Endothelial cell (in vitro differentiated cells): ENCODE measurements at regions not wholly inside any gene's neighbourhood (a gene's known extent, or its start where the extent isn't known, plus 50 kb on each side); places are given as distances from the start of the nearest gene placed in this dataset.

ENCODE experiments used
- DNase-seq: peaks from one replicate; pipeline ENCODE4 v3.0.0; 2021; ENCODE audit warnings: low spot score
- H3K27ac Mint-ChIP-seq: one replicate; pipeline ENCODE4 v1.8.0; 2021; ENCODE audit warnings: mixed read lengths, inconsistent platforms; ENCODE audit not compliant: unreplicated experiment
- H3K27me3 Mint-ChIP-seq: one replicate; pipeline ENCODE4 v1.8.0; 2021; ENCODE audit warnings: mild to moderate bottlenecking, moderate library complexity, mixed read lengths, inconsistent platforms; ENCODE audit not compliant: unreplicated experiment
- H3K36me3 Mint-ChIP-seq: one replicate; pipeline ENCODE4 v1.8.0; 2021; ENCODE audit warnings: mild to moderate bottlenecking, low read depth, mixed read lengths, inconsistent platforms; ENCODE audit not compliant: unreplicated experiment
- H3K4me1 Mint-ChIP-seq: one replicate; pipeline ENCODE4 v1.8.0; 2021; ENCODE audit warnings: mild to moderate bottlenecking, mixed read lengths, inconsistent platforms; ENCODE audit not compliant: unreplicated experiment
- H3K4me3 Mint-ChIP-seq: one replicate; pipeline ENCODE4 v1.8.0; 2021; ENCODE audit warnings: mild to moderate bottlenecking, mixed read lengths, inconsistent platforms; ENCODE audit not compliant: unreplicated experiment
- H3K9me3 Mint-ChIP-seq: one replicate; pipeline ENCODE4 v1.8.0; 2021; ENCODE audit warnings: mixed read lengths, inconsistent platforms; ENCODE audit not compliant: unreplicated experiment
- CTCF ChIP-seq: fragments of 200-600 bp; sonication (generic); IDR thresholded peaks from one replicate; pipeline ENCODE4 v1.5.0; 2021; ENCODE audit warnings: antibody characterized with exemption; ENCODE audit not compliant: unreplicated experiment

- no peaks in the 10 kb centered on the region for H3K4me1 Mint-ChIP-seq
- no peaks in the 10 kb centered on the region for H3K27me3 Mint-ChIP-seq
- no peaks in the 10 kb centered on the region for H3K36me3 Mint-ChIP-seq
- DNase-seq, result no peak
- TF ChIP-seq CTCF, result no peak
- H3K4me3 Mint-ChIP-seq, result no peak overlapping the region
- H3K27ac Mint-ChIP-seq, result no peak overlapping the region
- H3K9me3 Mint-ChIP-seq, result no peaks in the 10 kb centered on the region
Measured at GRCh38 chr21:24179110-24179509, 1428.2 kb downstream of the MRPL39 start.

GRCh38 chr21:24175106-24175505 lies 1432.2 kb downstream of the MRPL39 start:
- TF ChIP-seq CTCF, result no peak
- DNase-seq, result no peak
- no peaks in the 10 kb centered on the region for H3K9me3 Mint-ChIP-seq
- no peaks in the 10 kb centered on the region for H3K27me3 Mint-ChIP-seq
- H3K4me1 Mint-ChIP-seq, result no peaks in the 10 kb centered on the region
- no peak overlapping the region for H3K27ac Mint-ChIP-seq
- no peak overlapping the region for H3K4me3 Mint-ChIP-seq
- H3K36me3 Mint-ChIP-seq, result no peaks in the 10 kb centered on the region

- Mint-ChIP-seq H3K36me3 (no peaks in the 10 kb centered on the region), H3K27ac (no peak overlapping the region), H3K4me1 (no peaks in the 10 kb centered on the region), H3K27me3 (no peaks in the 10 kb centered on the region), H3K4me3 (no peak overlapping the region), H3K9me3 (no peaks in the 10 kb centered on the region)
- no peak for TF ChIP-seq CTCF
- DNase-seq, result no peak
Measured at GRCh38 chr21:24171736-24172135, 1435.5 kb downstream of the MRPL39 start.

GRCh38 chr21:24163539-24163938 lies 1443.7 kb downstream of the MRPL39 start:
- DNase-seq, result no peak
- H3K36me3 Mint-ChIP-seq, result no peaks in the 10 kb centered on the region
- TF ChIP-seq CTCF, result no peak
- no peaks in the 10 kb centered on the region for H3K4me1 Mint-ChIP-seq
- H3K9me3 Mint-ChIP-seq, result peaks cover 3% of the 10 kb centered on the region
- H3K27me3 Mint-ChIP-seq, result no peaks in the 10 kb centered on the region
- no peak overlapping the region for H3K4me3 Mint-ChIP-seq
- H3K27ac Mint-ChIP-seq, result no peak overlapping the region

- no peak for TF ChIP-seq CTCF
Measured at GRCh38 chr21:24160528-24160927, 1446.8 kb downstream of the MRPL39 start.

More at GRCh38 chr21:24160528-24160927, 1446.8 kb downstream of the MRPL39 start:
- H3K9me3 Mint-ChIP-seq, result no peaks in the 10 kb centered on the region
- no peaks in the 10 kb centered on the region for H3K27me3 Mint-ChIP-seq
- no peak overlapping the region for H3K27ac Mint-ChIP-seq
- H3K4me3 Mint-ChIP-seq, result no peak overlapping the region
- H3K36me3 Mint-ChIP-seq, result no peaks in the 10 kb centered on the region
- DNase-seq, result no peak
- no peaks in the 10 kb centered on the region for H3K4me1 Mint-ChIP-seq
